Esophagus muscularis mucosa (tissue), 4 donors: ENCODE measurements at regions not wholly inside any gene's neighbourhood (a gene's known extent, or its start where the extent isn't known, plus 50 kb on each side); places are given as distances from the start of the nearest gene placed in this dataset.

Source experiments
- DNase-seq: peaks from one replicate; pipeline ENCODE4 v3.0.0-alpha.2; 2017; ENCODE audit errors: extremely low spot score
- H3K27ac ChIP-seq, 4 donors: fragments of 200-600 bp; sonication (generic); replicated peaks in 1 of 4; 1 replicate in 3 of 4; 2 replicates in 1 of 4; pipeline ENCODE4 v1.5.1; 2016 to 2019; ENCODE audit warnings: mild to moderate bottlenecking in 1 of 4
- H3K27me3 ChIP-seq, 4 donors: fragments of 200-600 bp; sonication (generic); one replicate each; pipeline versions ENCODE4 v1.5.1 to v1.6.0; 2016 to 2019
- H3K36me3 ChIP-seq, 4 donors: fragments of 200-600 bp; sonication (generic); one replicate each; pipeline ENCODE4 v1.5.1; 2016 to 2019
- H3K4me1 ChIP-seq, 4 donors: fragments of 200-600 bp; sonication (generic); one replicate each; pipeline ENCODE4 v1.5.1; 2016 to 2019
- H3K4me3 ChIP-seq, 4 donors: fragments of 200-600 bp; sonication (generic); 1 replicate in 2 of 4; 2 replicates in 2 of 4; pipeline ENCODE4 v1.5.1; 2016 to 2019; ENCODE audit warnings: mild to moderate bottlenecking in 4 of 4, moderate library complexity in 1 of 4
- H3K9me3 ChIP-seq, 4 donors: fragments of 200-600 bp; sonication (generic); 1 replicate in 3 of 4; 2 replicates in 1 of 4; pipeline ENCODE4 v1.5.1; 2016 to 2019
- CTCF ChIP-seq, 3 experiments: fragments of 200-600 bp in 2 of 3; fragments of 450-650 bp in 1 of 3; sonication (generic) in 2 of 3; IDR thresholded peaks; one replicate each; pipeline ENCODE4 v1.5.1; 2017 to 2019; ENCODE audit warnings: antibody characterized with exemption in 3 of 3, mild to moderate bottlenecking in 2 of 3, moderate library complexity in 1 of 3
- EP300 ChIP-seq: sonication (generic); formaldehyde crosslinking; IDR thresholded peaks from one replicate; pipeline ENCODE4 v1.6.1; 2017; ENCODE audit warnings: antibody characterized with exemption
- POLR2A ChIP-seq: fragments of 450-650 bp; IDR thresholded peaks from one replicate; pipeline ENCODE4 v1.6.1; 2017; ENCODE audit warnings: antibody characterized with exemption, moderate library complexity, mild to moderate bottlenecking, low read depth
- POLR2AphosphoS5 ChIP-seq, 2 donors: sonication (generic); formaldehyde crosslinking; IDR thresholded peaks; one replicate each; pipeline ENCODE4 v1.6.1; 2017; ENCODE audit warnings: antibody characterized with exemption in 2 of 2
- WGBS: methylation state at CpG from one replicate; pipeline ENCODE4 v1.1.5; 2018; 5-methylcytosine and 5-hydroxymethylcytosine counted together
- intact Hi-C: fragments of 100-400 bp; cut with DNase I; formaldehyde crosslinking; loops from one replicate; pipeline ENCODE4 v1.15.1; 2023

DNA sequence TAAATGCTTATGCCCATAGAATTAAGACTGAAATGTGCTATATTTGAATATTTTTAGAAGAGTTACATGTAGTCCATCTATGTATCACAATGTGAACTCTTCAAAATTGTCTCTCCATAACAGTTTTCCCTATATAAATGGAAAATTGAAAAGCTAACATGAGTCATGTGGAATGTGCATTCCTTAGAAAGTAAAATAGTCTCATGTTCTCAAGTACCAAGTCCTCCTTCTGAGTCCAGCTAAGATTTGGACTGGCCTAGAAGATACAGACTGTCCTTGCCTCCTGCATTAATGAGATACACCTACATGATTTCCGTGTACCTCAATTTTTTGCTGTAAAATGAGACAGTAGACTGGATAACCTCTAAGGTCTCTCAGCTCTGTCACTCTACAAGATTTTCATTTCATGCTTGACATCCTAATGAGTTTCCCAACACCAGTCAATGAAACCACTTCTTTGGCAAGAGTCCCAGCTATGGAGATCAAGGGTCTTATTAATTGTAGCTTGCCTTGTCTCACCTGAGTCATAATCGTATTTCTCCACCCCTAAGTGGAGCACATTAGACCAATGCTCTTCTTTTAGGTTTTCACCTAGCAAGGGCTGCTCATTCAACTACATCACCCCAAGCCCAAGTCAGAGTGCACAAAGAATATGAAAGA is 350.6 kb upstream of the IL12A start:
- no peaks in the 10 kb centered on the region for H3K4me1 ChIP-seq
- intact Hi-C loops, result no loop called here
- TF ChIP-seq POLR2A (no peak), CTCF (IDR thresholded peaks at IDR 0.05) (no peak), EP300 (no peak), POLR2AphosphoS5 (IDR thresholded peaks at IDR 0.05) (no peak)
- WGBS, result 90% methylated on average over 2 of the region's 2 CpGs
- no peaks in the 10 kb centered on the region for H3K27me3 ChIP-seq
- H3K36me3 ChIP-seq, result no peaks in the 10 kb centered on the region
- H3K27ac ChIP-seq, result no peak overlapping the region
- H3K4me3 ChIP-seq, result no peak overlapping the region
- no peak for DNase-seq
- H3K9me3 ChIP-seq, result no peaks in the 10 kb centered on the region

GRCh38 chr3:159640225-159640624 is 348.4 kb upstream of the IL12A start:
- WGBS, result 78% methylated on average over 4 of the region's 4 CpGs
- no peak for TF ChIP-seq CTCF (IDR thresholded peaks at IDR 0.05)
- TF ChIP-seq POLR2AphosphoS5 (IDR thresholded peaks at IDR 0.05), result no peak
- no peak for TF ChIP-seq EP300
- no peak for TF ChIP-seq POLR2A
- no peak for DNase-seq
- H3K4me1 ChIP-seq, result no peaks in the 10 kb centered on the region
- H3K27ac ChIP-seq, result no peak overlapping the region
- no peaks in the 10 kb centered on the region for H3K36me3 ChIP-seq
- no peaks in the 10 kb centered on the region for H3K9me3 ChIP-seq
- intact Hi-C loops, result no loop called here
- H3K27me3 ChIP-seq, result no peaks in the 10 kb centered on the region
- no peak overlapping the region for H3K4me3 ChIP-seq

DNA sequence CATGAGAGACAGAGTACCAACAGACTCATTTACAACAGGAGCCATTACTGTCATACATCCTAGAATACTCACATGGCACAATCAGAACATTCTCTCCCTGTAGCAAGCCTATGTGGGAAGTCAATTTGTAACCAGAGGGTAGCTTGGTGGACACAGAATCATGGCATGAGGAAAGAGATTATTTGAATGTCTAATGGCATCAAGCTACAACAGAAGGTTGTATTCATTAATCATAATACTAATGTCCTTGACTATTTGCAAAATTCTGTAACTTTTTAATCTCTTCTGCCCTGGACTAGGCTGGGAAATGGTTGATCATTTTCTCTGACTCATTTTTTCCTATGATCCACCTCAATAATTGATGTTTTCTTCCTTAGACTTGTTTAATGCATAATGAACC is 345.2 kb upstream of the IL12A start:
- Histone ChIP-seq H3K27me3 (no peaks in the 10 kb centered on the region), H3K4me3 (no peak overlapping the region), H3K9me3 (no peaks in the 10 kb centered on the region), H3K27ac (no peak overlapping the region), H3K4me1 (no peaks in the 10 kb centered on the region), H3K36me3 (no peaks in the 10 kb centered on the region)
- intact Hi-C loops, result no loop called here
- TF ChIP-seq CTCF (IDR thresholded peaks at IDR 0.05), result no peak
- no peak for TF ChIP-seq POLR2A
- no peak for TF ChIP-seq EP300
- TF ChIP-seq POLR2AphosphoS5 (IDR thresholded peaks at IDR 0.05), result no peak
- no peak for DNase-seq

GRCh38 chr3:159645874-159646273 is 342.8 kb upstream of the IL12A start:
- no peak for TF ChIP-seq POLR2A
- no peaks in the 10 kb centered on the region for H3K4me1 ChIP-seq
- intact Hi-C loops, result no loop called here
- 67% methylated on average over 1 of the region's 1 CpG for WGBS
- DNase-seq, result no peak
- no peaks in the 10 kb centered on the region for H3K9me3 ChIP-seq
- no peaks in the 10 kb centered on the region for H3K27me3 ChIP-seq
- H3K36me3 ChIP-seq, result no peaks in the 10 kb centered on the region
- H3K4me3 ChIP-seq, result no peak overlapping the region
- H3K27ac ChIP-seq, result no peak overlapping the region

GRCh38 chr3:159649951-159650350 is 338.7 kb upstream of the IL12A start:
- intact Hi-C loops, result no loop called here
- no peak for DNase-seq
- Histone ChIP-seq H3K27ac (no peak overlapping the region), H3K27me3 (no peaks in the 10 kb centered on the region), H3K36me3 (no peaks in the 10 kb centered on the region), H3K4me1 (no peaks in the 10 kb centered on the region), H3K4me3 (no peak overlapping the region), H3K9me3 (no peaks in the 10 kb centered on the region)
- no peak for TF ChIP-seq POLR2AphosphoS5 (IDR thresholded peaks at IDR 0.05)
- no peak for TF ChIP-seq POLR2A
- TF ChIP-seq EP300, result no peak
- no peak for TF ChIP-seq CTCF (IDR thresholded peaks at IDR 0.05)
